T47D (cell line): ENCODE measurements at regions not wholly inside any gene's neighbourhood (a gene's known extent, or its start where the extent isn't known, plus 50 kb on each side); places are given as distances from the start of the nearest gene placed in this dataset.

Experiments used
- DNase-seq, 2 experiments: peaks; one replicate each; pipeline versions ENCODE4 v3.0.0 to v3.0.0-alpha.2; 2011 to 2012; ENCODE audit warnings: low read depth in 1 of 2, low spot score in 1 of 2
- JUND ChIP-seq: IDR thresholded peaks from 2 replicates; pipeline ENCODE4 v1.6.1; 2012; ENCODE audit warnings: low read depth
- in situ Hi-C: cut with HindIII; loops from 2 replicates; pipeline ENCODE4 v1.10.0; 2016; ENCODE audit warnings: low sequenced_read_pairs, low pct_unique_long_range_greater_than_20kb

- in situ Hi-C loops: no loop called here
- DNase-seq: no peak
Observed at GRCh38 chr12:77429426-77429825, 364.1 kb upstream of the E2F7 start.

GRCh38 chr12:77421152-77421551 lies 355.8 kb upstream of the E2F7 start:
- no peak for TF ChIP-seq JUND
- no peak for DNase-seq
- in situ Hi-C loops: no loop called here

More at GRCh38 chr12:77429426-77429825, 364.1 kb upstream of the E2F7 start:
- no peak for TF ChIP-seq JUND

- in situ Hi-C loops: no loop called here
- no peak for TF ChIP-seq JUND
- DNase-seq: no peak
Observed at GRCh38 chr12:77409551-77409950, 344.2 kb upstream of the E2F7 start.

GRCh38 chr12:77407931-77408330 lies 342.6 kb upstream of the E2F7 start:
- TF ChIP-seq JUND: no peak
- no peak for DNase-seq
- in situ Hi-C loops: no loop called here

- no peak for DNase-seq
- in situ Hi-C loops: no loop called here
- no peak for TF ChIP-seq JUND
Observed at GRCh38 chr12:77406219-77406905, 341.0 kb upstream of the E2F7 start.

- TF ChIP-seq JUND: no peak
- in situ Hi-C loops: no loop called here
- no peak for DNase-seq
Observed at GRCh38 chr12:77402716-77403115, 337.3 kb upstream of the E2F7 start.

GRCh38 chr12:77401770-77402081 lies 336.4 kb upstream of the E2F7 start:
- TF ChIP-seq JUND: no peak
- DNase-seq: no peak
- in situ Hi-C loops: no loop called here

GRCh38 chr12:77401064-77401769 lies 335.8 kb upstream of the E2F7 start:
- no peak for TF ChIP-seq JUND
- no peak for DNase-seq
- in situ Hi-C loops: no loop called here

GRCh38 chr12:77392467-77393088 lies 327.2 kb upstream of the E2F7 start:
- TF ChIP-seq JUND: no peak
- in situ Hi-C loops: no loop called here
- DNase-seq: no peak

GRCh38 chr12:77388445-77389265 lies 323.3 kb upstream of the E2F7 start:
- in situ Hi-C loops: no loop called here
- no peak for DNase-seq
- no peak for TF ChIP-seq JUND

GRCh38 chr12:77387671-77388070 lies 322.3 kb upstream of the E2F7 start:
- in situ Hi-C loops: no loop called here
- DNase-seq: no peak
- no peak for TF ChIP-seq JUND

GRCh38 chr12:77387214-77387613 lies 321.8 kb upstream of the E2F7 start:
- in situ Hi-C loops: no loop called here

More at GRCh38 chr12:77387214-77387613, 321.8 kb upstream of the E2F7 start:
- no peak for DNase-seq
- TF ChIP-seq JUND: no peak
